ENCODE measurements at regions not wholly inside any gene's neighbourhood (a gene's known extent, or its start where the extent isn't known, plus 50 kb on each side); places are given as distances from the start of the nearest gene placed in this dataset.
"Not testable (repeated sequence)": the region's sequence is repeated elsewhere in the genome, so short reads cannot be mapped to it uniquely, and the experiment has no call there.

- DNase-seq (ENCODE audit: low spot score) = no peak
Observed at GRCh38 chr1:200282497-200283122, 127.2 kb downstream of the ZNF281 start.

GRCh38 chr1:200281201-200281835 is 128.5 kb downstream of the ZNF281 start:
- DNase-seq (ENCODE audit: low spot score) = no peak

- peak; percentile 42 for DNase-seq (ENCODE audit: low spot score)
Observed at GRCh38 chr1:200279810-200280411, 129.9 kb downstream of the ZNF281 start.

- DNase-seq (ENCODE audit: low spot score) = no peak
Observed at GRCh38 chr1:200275816-200276453, 133.9 kb downstream of the ZNF281 start.

GRCh38 chr1:200275415-200275814 is 134.4 kb downstream of the ZNF281 start:
- no peak for DNase-seq (ENCODE audit: low spot score)

- DNase-seq (ENCODE audit: low spot score) = no peak
Observed at GRCh38 chr1:200274116-200274515, 135.7 kb downstream of the ZNF281 start.

- DNase-seq (ENCODE audit: low spot score) = no peak
Observed at GRCh38 chr1:200272481-200273068, 137.3 kb downstream of the ZNF281 start.

- no peak for DNase-seq (ENCODE audit: low spot score)
Observed at GRCh38 chr1:200269256-200269655, 140.6 kb downstream of the ZNF281 start.

GRCh38 chr1:200267937-200268336 is 141.9 kb downstream of the ZNF281 start:
- no peak for DNase-seq (ENCODE audit: low spot score)

GRCh38 chr1:200267458-200267857 is 142.4 kb downstream of the ZNF281 start:
- no peak for DNase-seq (ENCODE audit: low spot score)

GRCh38 chr1:200266871-200267270 is 143.0 kb downstream of the ZNF281 start:
- DNase-seq (ENCODE audit: low spot score) = no peak

- DNase-seq (ENCODE audit: low spot score) = no peak
Observed at GRCh38 chr1:200265881-200266280, 144.0 kb downstream of the ZNF281 start.

GRCh38 chr1:200265104-200265503 is 144.7 kb downstream of the ZNF281 start:
- DNase-seq (ENCODE audit: low spot score) = no peak

- DNase-seq (ENCODE audit: low spot score) = no peak
Observed at GRCh38 chr1:200263203-200263602, 146.6 kb downstream of the ZNF281 start.

- DNase-seq (ENCODE audit: low spot score) = no peak
Observed at GRCh38 chr1:200262326-200262965, 147.4 kb downstream of the ZNF281 start.

GRCh38 chr1:200260597-200261335 is 149.1 kb downstream of the ZNF281 start:
- no peak for DNase-seq (ENCODE audit: low spot score)

GRCh38 chr1:200258447-200259375 is 151.1 kb downstream of the ZNF281 start:
- no peak for DNase-seq (ENCODE audit: low spot score)

- no peak for DNase-seq (ENCODE audit: low spot score)
Observed at GRCh38 chr1:200257235-200257634, 152.6 kb downstream of the ZNF281 start.

- not testable (repeated sequence) for DNase-seq (ENCODE audit: low spot score)
Observed at GRCh38 chr1:200254602-200255001, 155.2 kb downstream of the ZNF281 start.

GRCh38 chr1:200253774-200254495 is 155.9 kb downstream of the ZNF281 start:
- no peak for DNase-seq (ENCODE audit: low spot score)

All from putamen (tissue), 1 donor.